Activated naive CD8-positive, alpha-beta T cell treated with anti-CD3 and anti-CD28 coated beads, Interleukin-2, amount 50 U/mL, for 24 hours (primary cell): ENCODE measurements at regions not wholly inside any gene's neighbourhood (a gene's known extent, or its start where the extent isn't known, plus 50 kb on each side); places are given as distances from the start of the nearest gene placed in this dataset.

Experiments
- ATAC-seq: fragments of 150-1000 bp; cut with Tn5 transposase; one replicate; pipeline ENCODE4 v1.10.0; 2021
- DNase-seq: peaks from one replicate; pipeline ENCODE4 v3.0.0; 2021
- H3K27ac Mint-ChIP-seq: one replicate; pipeline ENCODE4 v1.8.0; 2021; ENCODE audit warnings: mild to moderate bottlenecking, mixed read lengths
- H3K27me3 Mint-ChIP-seq: one replicate; pipeline ENCODE4 v1.8.0; 2021; ENCODE audit warnings: mixed read lengths
- H3K36me3 Mint-ChIP-seq: one replicate; pipeline ENCODE4 v1.8.0; 2021; ENCODE audit warnings: low read depth, mixed read lengths
- H3K4me1 Mint-ChIP-seq: one replicate; pipeline ENCODE4 v1.8.0; 2021; ENCODE audit warnings: mixed read lengths
- H3K4me3 Mint-ChIP-seq: one replicate; pipeline ENCODE4 v1.8.0; 2021; ENCODE audit warnings: mild to moderate bottlenecking, moderate library complexity, mixed read lengths
- H3K9me3 Mint-ChIP-seq: one replicate; pipeline ENCODE4 v1.8.0; 2021; ENCODE audit warnings: mixed read lengths

- Mint-ChIP-seq H3K9me3 (peaks cover 6% of the 10 kb centered on the region), H3K36me3 (no peaks in the 10 kb centered on the region), H3K4me3 (no peak overlapping the region), H3K4me1 (no peaks in the 10 kb centered on the region), H3K27ac (no peak overlapping the region), H3K27me3 (no peaks in the 10 kb centered on the region)
- ATAC-seq (no peak), DNase-seq (no peak)
Observed at GRCh38 chr22:48659404-48659996, 1168.2 kb downstream of the BRD1 start.

GRCh38 chr22:48658871-48659270 lies 1168.8 kb downstream of the BRD1 start:
- Mint-ChIP-seq H3K27ac (no peak overlapping the region), H3K4me1 (no peaks in the 10 kb centered on the region), H3K36me3 (no peaks in the 10 kb centered on the region), H3K4me3 (no peak overlapping the region), H3K27me3 (no peaks in the 10 kb centered on the region), H3K9me3 (peaks cover under 1% of the 10 kb centered on the region)
- DNase-seq = no peak
- ATAC-seq = no peak

- Mint-ChIP-seq H3K4me1 (no peaks in the 10 kb centered on the region), H3K27me3 (no peaks in the 10 kb centered on the region), H3K4me3 (no peak overlapping the region), H3K36me3 (no peaks in the 10 kb centered on the region), H3K9me3 (no peaks in the 10 kb centered on the region), H3K27ac (no peak overlapping the region)
- ATAC-seq = no peak
- no peak for DNase-seq
Observed at GRCh38 chr22:48658246-48658645, 1169.4 kb downstream of the BRD1 start.

- H3K4me1 Mint-ChIP-seq = no peaks in the 10 kb centered on the region
- DNase-seq = no peak
- no peak overlapping the region for H3K4me3 Mint-ChIP-seq
- H3K27me3 Mint-ChIP-seq = no peaks in the 10 kb centered on the region
- H3K36me3 Mint-ChIP-seq = no peaks in the 10 kb centered on the region
- H3K9me3 Mint-ChIP-seq = no peaks in the 10 kb centered on the region
- no peak for ATAC-seq
- H3K27ac Mint-ChIP-seq = no peak overlapping the region
Observed at GRCh38 chr22:48654492-48654891, 1173.2 kb downstream of the BRD1 start.

- DNase-seq = no peak
- Mint-ChIP-seq H3K9me3 (no peaks in the 10 kb centered on the region), H3K4me1 (no peaks in the 10 kb centered on the region), H3K27ac (no peak overlapping the region), H3K27me3 (no peaks in the 10 kb centered on the region), H3K36me3 (no peaks in the 10 kb centered on the region), H3K4me3 (no peak overlapping the region)
- ATAC-seq = no peak
Observed at GRCh38 chr22:48653929-48654328, 1173.7 kb downstream of the BRD1 start.

GRCh38 chr22:48653306-48653705 lies 1174.4 kb downstream of the BRD1 start:
- H3K36me3 Mint-ChIP-seq = no peaks in the 10 kb centered on the region
- no peaks in the 10 kb centered on the region for H3K27me3 Mint-ChIP-seq
- no peak for ATAC-seq

GRCh38 chr22:48652796-48653195 lies 1174.9 kb downstream of the BRD1 start:
- Mint-ChIP-seq H3K4me3 (no peak overlapping the region), H3K36me3 (no peaks in the 10 kb centered on the region), H3K27ac (no peak overlapping the region), H3K27me3 (no peaks in the 10 kb centered on the region), H3K4me1 (no peaks in the 10 kb centered on the region), H3K9me3 (no peaks in the 10 kb centered on the region)
- no peak for DNase-seq
- ATAC-seq = no peak

More at GRCh38 chr22:48653306-48653705, 1174.4 kb downstream of the BRD1 start:
- no peak overlapping the region for H3K4me3 Mint-ChIP-seq
- no peaks in the 10 kb centered on the region for H3K9me3 Mint-ChIP-seq
- no peaks in the 10 kb centered on the region for H3K4me1 Mint-ChIP-seq
- DNase-seq = no peak
- no peak overlapping the region for H3K27ac Mint-ChIP-seq

- H3K4me3 Mint-ChIP-seq = no peak overlapping the region
- DNase-seq = no peak
- H3K9me3 Mint-ChIP-seq = no peaks in the 10 kb centered on the region
- H3K36me3 Mint-ChIP-seq = no peaks in the 10 kb centered on the region
- H3K27me3 Mint-ChIP-seq = no peaks in the 10 kb centered on the region
- H3K4me1 Mint-ChIP-seq = no peaks in the 10 kb centered on the region
- H3K27ac Mint-ChIP-seq = no peak overlapping the region
- ATAC-seq = no peak
Observed at GRCh38 chr22:48651981-48652538, 1175.6 kb downstream of the BRD1 start.

GRCh38 chr22:48651036-48651890 lies 1176.4 kb downstream of the BRD1 start:
- Mint-ChIP-seq H3K4me3 (no peak overlapping the region), H3K27ac (no peak overlapping the region), H3K9me3 (no peaks in the 10 kb centered on the region), H3K27me3 (no peaks in the 10 kb centered on the region), H3K36me3 (no peaks in the 10 kb centered on the region), H3K4me1 (no peaks in the 10 kb centered on the region)
- ATAC-seq = no peak
- no peak for DNase-seq

- no peak for ATAC-seq
- Mint-ChIP-seq H3K36me3 (no peaks in the 10 kb centered on the region), H3K4me1 (no peaks in the 10 kb centered on the region)
Observed at GRCh38 chr22:48650323-48651035, 1177.2 kb downstream of the BRD1 start.

GRCh38 chr22:48649466-48649865 lies 1178.2 kb downstream of the BRD1 start:
- Mint-ChIP-seq H3K27ac (no peak overlapping the region), H3K4me1 (no peaks in the 10 kb centered on the region), H3K4me3 (no peak overlapping the region), H3K36me3 (no peaks in the 10 kb centered on the region), H3K9me3 (no peaks in the 10 kb centered on the region), H3K27me3 (no peaks in the 10 kb centered on the region)
- no peak for DNase-seq
- ATAC-seq = no peak

More at GRCh38 chr22:48650323-48651035, 1177.2 kb downstream of the BRD1 start:
- Mint-ChIP-seq H3K4me3 (no peak overlapping the region), H3K9me3 (no peaks in the 10 kb centered on the region), H3K27ac (no peak overlapping the region), H3K27me3 (no peaks in the 10 kb centered on the region)
- no peak for DNase-seq

- Mint-ChIP-seq H3K36me3 (no peaks in the 10 kb centered on the region), H3K27me3 (no peaks in the 10 kb centered on the region), H3K9me3 (no peaks in the 10 kb centered on the region), H3K4me3 (no peak overlapping the region), H3K4me1 (no peaks in the 10 kb centered on the region), H3K27ac (no peak overlapping the region)
- DNase-seq (no peak), ATAC-seq (no peak)
Observed at GRCh38 chr22:48649031-48649430, 1178.6 kb downstream of the BRD1 start.

GRCh38 chr22:48647606-48648515 lies 1179.8 kb downstream of the BRD1 start:
- ATAC-seq (no peak), DNase-seq (no peak)
- Mint-ChIP-seq H3K4me3 (no peak overlapping the region), H3K27me3 (no peaks in the 10 kb centered on the region), H3K9me3 (no peaks in the 10 kb centered on the region), H3K4me1 (no peaks in the 10 kb centered on the region), H3K27ac (no peak overlapping the region), H3K36me3 (no peaks in the 10 kb centered on the region)

GRCh38 chr22:48647051-48647450 lies 1180.6 kb downstream of the BRD1 start:
- no peaks in the 10 kb centered on the region for H3K9me3 Mint-ChIP-seq
- H3K27ac Mint-ChIP-seq = no peak overlapping the region
- no peak overlapping the region for H3K4me3 Mint-ChIP-seq

More at GRCh38 chr22:48647051-48647450, 1180.6 kb downstream of the BRD1 start:
- no peak for DNase-seq
- Mint-ChIP-seq H3K27me3 (no peaks in the 10 kb centered on the region), H3K36me3 (no peaks in the 10 kb centered on the region), H3K4me1 (no peaks in the 10 kb centered on the region)
- no peak for ATAC-seq
